Ovary (tissue), 7 donors: ENCODE measurements at regions not wholly inside any gene's neighbourhood (a gene's known extent, or its start where the extent isn't known, plus 50 kb on each side); places are given as distances from the start of the nearest gene placed in this dataset.

Experiments used
- DNase-seq, 5 donors: peaks; one replicate each; pipeline ENCODE4 v3.0.0-alpha.2; 2019 to 2020
- H3K27ac ChIP-seq, 2 donors: fragments of 200-600 bp; one replicate each; pipeline versions ENCODE4 v1.5.1 to v1.8.0; 2019 to 2022
- H3K27me3 ChIP-seq: fragments of 200-600 bp; one replicate; pipeline ENCODE4 v1.8.0; 2022
- H3K36me3 ChIP-seq: fragments of 200-600 bp; sonication (generic); one replicate; pipeline ENCODE4 v1.5.1; 2019
- H3K4me1 ChIP-seq: one replicate; pipeline ENCODE4 v1.8.1; 2013; ENCODE audit warnings: mild to moderate bottlenecking, moderate library complexity; ENCODE audit not compliant: insufficient read depth
- H3K4me3 ChIP-seq: fragments of 200-600 bp; sonication (generic); one replicate; pipeline ENCODE4 v1.5.1; 2017
- H3K9me3 ChIP-seq, 2 donors: fragments of 200-600 bp in 1 of 2; sonication (generic) in 1 of 2; one replicate each; pipeline versions ENCODE4 v1.5.1 to v1.8.1; 2013 to 2019; ENCODE audit warnings: mild to moderate bottlenecking in 1 of 2, moderate library complexity in 1 of 2
- CTCF ChIP-seq, 3 donors: fragments of 450-650 bp in 2 of 3; fragments of 200-600 bp in 1 of 3; IDR thresholded peaks; one replicate each; pipeline versions ENCODE4 v1.5.1 to v1.8.0; 2016 to 2022; ENCODE audit warnings: antibody characterized with exemption in 3 of 3, mild to moderate bottlenecking in 1 of 3
- EP300 ChIP-seq: sonication (generic); formaldehyde crosslinking; IDR thresholded peaks from one replicate; pipeline ENCODE4 v1.6.1; 2017; ENCODE audit warnings: antibody characterized with exemption
- POLR2A ChIP-seq: fragments of 450-650 bp; IDR thresholded peaks from one replicate; pipeline ENCODE4 v1.6.1; 2017; ENCODE audit warnings: antibody characterized with exemption, mild to moderate bottlenecking, moderate library complexity
- whole genome bisulfite sequencing, 3 donors: extraction: QIAGEN DNeasy Blood & Tissue Kit in 1 of 3; methylation state at CpG; one replicate each; pipeline versions ENCODE4 v1.1.5 to v1.1.7; 2013 to 2017; 5-methylcytosine and 5-hydroxymethylcytosine counted together
- intact Hi-C, 4 donors: fragments of 100-400 bp; cut with DNase I; formaldehyde crosslinking; loops; one replicate each; pipeline versions ENCODE4 v1.11.0 to v1.15.1; 2022 to 2023
- donor health status: DM: no; HTN: no; CAD: no; lungs with moderate emphysema.
- donor health status: DM: no; HTN: no; CAD: no.
- donor health status: Bipolar disorder and iron deficiency.
- donor health status: DM: no; HTN: no; CAD: no.
- donor health status: DM: yes; HTN: yes; CAD: no.

- no peaks in the 10 kb centered on the region for H3K9me3 ChIP-seq
- no peaks in the 10 kb centered on the region for H3K4me1 ChIP-seq
- H3K27ac ChIP-seq: no peak overlapping the region
- no peak for DNase-seq
- H3K4me3 ChIP-seq: no peak overlapping the region
- H3K27me3 ChIP-seq: no peaks in the 10 kb centered on the region
- WGBS, 3 donors: 26 to 51% (median 28%) methylated on average over 2 of the region's 2 CpGs
- intact Hi-C loops: no loop called here
- H3K36me3 ChIP-seq: no peaks in the 10 kb centered on the region
- no peak for TF ChIP-seq EP300
- TF ChIP-seq CTCF (IDR thresholded peaks at IDR 0.05): no peak
- no peak for TF ChIP-seq POLR2A
These were observed 912.5 kb upstream of the PABPC4L start for GRCh38 chr4:135114079-135114478.

GRCh38 chr4:135098061-135098460 is 896.5 kb upstream of the PABPC4L start:
- TF ChIP-seq EP300 (no peak), CTCF (IDR thresholded peaks at IDR 0.05) (no peak), POLR2A (no peak)

GRCh38 chr4:135073389-135073788 is 871.8 kb upstream of the PABPC4L start:
- no peak overlapping the region for H3K27ac ChIP-seq
- H3K4me1 ChIP-seq: no peaks in the 10 kb centered on the region
- intact Hi-C loops: no loop called here
- H3K9me3 ChIP-seq: no peaks in the 10 kb centered on the region
- H3K4me3 ChIP-seq: no peak overlapping the region
- H3K27me3 ChIP-seq: no peaks in the 10 kb centered on the region
- no peak for TF ChIP-seq EP300
- H3K36me3 ChIP-seq: no peaks in the 10 kb centered on the region
- DNase-seq: no peak
- WGBS, 3 donors: 85 to 89% (median 88%) methylated on average over 2 of the region's 2 CpGs

More at GRCh38 chr4:135098061-135098460, 896.5 kb upstream of the PABPC4L start:
- Histone ChIP-seq H3K27ac (no peak overlapping the region), H3K36me3 (no peaks in the 10 kb centered on the region), H3K9me3 (no peaks in the 10 kb centered on the region), H3K4me1 (no peaks in the 10 kb centered on the region), H3K4me3 (no peak overlapping the region), H3K27me3 (no peaks in the 10 kb centered on the region)
- no peak for DNase-seq
- WGBS, 3 donors: 89 to 97% (median 93%) methylated on average over 2 of the region's 2 CpGs
- intact Hi-C loops: no loop called here

- TF ChIP-seq CTCF (IDR thresholded peaks at IDR 0.05) (no peak), POLR2A (no peak), EP300 (no peak)
- Histone ChIP-seq H3K9me3 (no peaks in the 10 kb centered on the region), H3K27me3 (no peaks in the 10 kb centered on the region), H3K4me1 (no peaks in the 10 kb centered on the region), H3K4me3 (no peak overlapping the region), H3K27ac (no peak overlapping the region), H3K36me3 (no peaks in the 10 kb centered on the region)
- 35 to 63% (median 37%) methylated on average over 3 of the region's 3 CpGs for WGBS, 3 donors
- no peak for DNase-seq
- intact Hi-C loops: no loop called here
These were observed 871.0 kb upstream of the PABPC4L start for GRCh38 chr4:135072553-135072952.

GRCh38 chr4:135065366-135065765 is 863.8 kb upstream of the PABPC4L start:
- no peaks in the 10 kb centered on the region for H3K36me3 ChIP-seq
- H3K9me3 ChIP-seq: no peaks in the 10 kb centered on the region
- 61 to 67% (median 66%) methylated on average over 2 of the region's 2 CpGs for WGBS, 3 donors
- no peak overlapping the region for H3K4me3 ChIP-seq
- H3K27me3 ChIP-seq: no peaks in the 10 kb centered on the region
- H3K4me1 ChIP-seq: no peaks in the 10 kb centered on the region
- no peak for TF ChIP-seq POLR2A
- no peak for TF ChIP-seq EP300
- TF ChIP-seq CTCF (IDR thresholded peaks at IDR 0.05): no peak
- no peak for DNase-seq
- H3K27ac ChIP-seq: no peak overlapping the region
- intact Hi-C loops: no loop called here
